Erythroblast (primary cell): ENCODE measurements at regions not wholly inside any gene's neighbourhood (a gene's known extent, or its start where the extent isn't known, plus 50 kb on each side); places are given as distances from the start of the nearest gene placed in this dataset.

Experiments
- GATA1 ChIP-seq: IDR thresholded peaks from 2 replicates; pipeline ENCODE4 v1.6.1; 2011; ENCODE audit warnings: low read depth, mild to moderate bottlenecking, control low read depth, low read length, moderate library complexity
- POLR2A ChIP-seq: IDR thresholded peaks from 2 replicates; pipeline ENCODE4 v1.6.1; 2011; ENCODE audit warnings: mild to moderate bottlenecking, low read length

DNA sequence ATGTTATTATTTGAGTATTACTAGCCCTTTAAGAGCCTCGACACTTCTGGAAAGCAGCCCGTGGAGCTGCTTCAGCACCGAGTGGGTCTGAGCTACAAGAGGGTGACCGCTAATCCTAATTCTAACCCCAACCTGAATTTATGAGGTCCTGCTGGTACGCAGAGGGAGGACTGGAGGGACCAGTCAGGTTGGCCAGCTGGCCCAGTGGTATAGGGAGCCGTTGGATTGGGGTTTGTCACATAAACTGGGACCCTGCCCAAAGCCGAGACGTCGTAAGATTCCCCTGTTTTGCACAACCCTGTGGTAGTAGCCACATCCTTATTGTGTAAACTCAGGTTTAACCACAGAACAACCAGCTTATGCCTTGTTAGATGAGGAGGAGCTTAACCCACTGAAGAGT lies 60.8 kb upstream of the F3 start:
- TF ChIP-seq POLR2A (no peak), GATA1 (no peak)
